OCI-LY3 (cell line): ENCODE measurements at regions not wholly inside any gene's neighbourhood (a gene's known extent, or its start where the extent isn't known, plus 50 kb on each side); places are given as distances from the start of the nearest gene placed in this dataset.

ENCODE experiments used
- EZH2phosphoT487 ChIP-seq: fragments of 200-600 bp; shearing (Covaris generic); IDR thresholded peaks from 2 replicates; pipeline ENCODE4 v1.6.1; 2018; ENCODE audit warnings: antibody characterized with exemption, mixed run types, low read depth
- TF ChIP-seq, protein P1 (sequence below): fragments of 200-600, 300-600 bp; sonication (generic); IDR thresholded peaks from 2 replicates; pipeline ENCODE4 v1.5.1; 2014; ENCODE audit warnings: antibody characterized with exemption, low read length, low read depth

DNA sequence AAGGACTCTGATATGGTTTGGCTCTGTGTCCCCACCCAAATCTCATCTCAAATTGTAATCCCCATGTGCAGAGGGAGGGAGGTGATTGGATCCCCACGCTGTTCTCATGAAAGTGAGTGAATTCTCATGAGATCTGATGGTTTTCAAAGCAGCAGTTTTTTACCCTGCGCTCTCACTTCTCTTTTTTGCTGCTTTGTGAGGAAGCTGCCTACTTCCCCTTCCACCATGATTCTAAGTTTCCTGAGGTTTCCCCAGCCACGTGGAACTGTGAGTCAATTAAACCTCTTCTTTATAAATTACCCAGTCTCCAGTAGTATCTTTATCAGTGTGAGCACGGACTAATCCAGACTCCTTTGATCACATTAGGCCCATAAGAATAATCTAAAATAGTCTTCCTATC lies 719.7 kb upstream of the CDH8 start:
- TF ChIP-seq, protein P1, sequence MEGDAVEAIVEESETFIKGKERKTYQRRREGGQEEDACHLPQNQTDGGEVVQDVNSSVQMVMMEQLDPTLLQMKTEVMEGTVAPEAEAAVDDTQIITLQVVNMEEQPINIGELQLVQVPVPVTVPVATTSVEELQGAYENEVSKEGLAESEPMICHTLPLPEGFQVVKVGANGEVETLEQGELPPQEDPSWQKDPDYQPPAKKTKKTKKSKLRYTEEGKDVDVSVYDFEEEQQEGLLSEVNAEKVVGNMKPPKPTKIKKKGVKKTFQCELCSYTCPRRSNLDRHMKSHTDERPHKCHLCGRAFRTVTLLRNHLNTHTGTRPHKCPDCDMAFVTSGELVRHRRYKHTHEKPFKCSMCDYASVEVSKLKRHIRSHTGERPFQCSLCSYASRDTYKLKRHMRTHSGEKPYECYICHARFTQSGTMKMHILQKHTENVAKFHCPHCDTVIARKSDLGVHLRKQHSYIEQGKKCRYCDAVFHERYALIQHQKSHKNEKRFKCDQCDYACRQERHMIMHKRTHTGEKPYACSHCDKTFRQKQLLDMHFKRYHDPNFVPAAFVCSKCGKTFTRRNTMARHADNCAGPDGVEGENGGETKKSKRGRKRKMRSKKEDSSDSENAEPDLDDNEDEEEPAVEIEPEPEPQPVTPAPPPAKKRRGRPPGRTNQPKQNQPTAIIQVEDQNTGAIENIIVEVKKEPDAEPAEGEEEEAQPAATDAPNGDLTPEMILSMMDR: no peak
- no peak for TF ChIP-seq EZH2phosphoT487
